Smooth muscle cell (in vitro differentiated cells): ENCODE measurements at regions not wholly inside any gene's neighbourhood (a gene's known extent, or its start where the extent isn't known, plus 50 kb on each side); places are given as distances from the start of the nearest gene placed in this dataset.

ENCODE experiments used
- DNase-seq: peaks from one replicate; lab custom pipeline; 2025; ENCODE audit not compliant: unreplicated experiment; lab: John Stamatoyannopoulos, UW
- H2AFZ ChIP-seq: fragments of 200-600 bp; sonication (generic); 2 replicates; pipeline ENCODE4 v1.6.0; 2016; ENCODE audit warnings: antibody characterized with exemption, low read depth, mild to moderate bottlenecking
- H3F3A ChIP-seq: fragments of 200-600 bp; sonication (generic); 2 replicates; pipeline ENCODE4 v1.6.0; 2017; ENCODE audit warnings: antibody characterized with exemption, low read depth
- H3K27ac ChIP-seq: fragments of 200-600 bp; sonication (generic); 2 replicates; pipeline ENCODE4 v1.5.1; 2016; ENCODE audit warnings: low read depth, mild to moderate bottlenecking
- H3K27me3 ChIP-seq: fragments of 200-600 bp; sonication (generic); 2 replicates; pipeline ENCODE4 v1.6.1; 2016; ENCODE audit warnings: low read depth, mild to moderate bottlenecking
- H3K36me3 ChIP-seq: fragments of 200-600 bp; sonication (generic); 2 replicates; pipeline ENCODE4 v1.5.1; 2016; ENCODE audit warnings: low read depth
- H3K4me1 ChIP-seq: fragments of 200-600 bp; sonication (generic); 2 replicates; pipeline ENCODE4 v1.5.1; 2016; ENCODE audit warnings: low read depth
- H3K4me2 ChIP-seq: fragments of 200-600 bp; sonication (generic); 2 replicates; pipeline ENCODE4 v1.6.0; 2016; ENCODE audit warnings: mild to moderate bottlenecking
- H3K4me3 ChIP-seq: fragments of 200-600 bp; sonication (generic); 2 replicates; pipeline ENCODE4 v1.5.1; 2016; ENCODE audit warnings: mild to moderate bottlenecking
- H3K79me2 ChIP-seq: fragments of 200-600 bp; sonication (generic); 2 replicates; pipeline ENCODE4 v1.6.0; 2016; ENCODE audit warnings: low read depth, mild to moderate bottlenecking
- H3K9ac ChIP-seq: fragments of 200-600 bp; sonication (generic); 2 replicates; pipeline ENCODE4 v1.6.0; 2016; ENCODE audit warnings: low read depth
- H3K9me3 ChIP-seq: fragments of 200-600 bp; sonication (generic); replicated peaks from 2 replicates; pipeline ENCODE4 v1.5.1; 2016; ENCODE audit warnings: low read depth
- H4K20me1 ChIP-seq: fragments of 200-600 bp; sonication (generic); 2 replicates; pipeline ENCODE4 v1.6.0; 2016; ENCODE audit warnings: low read depth
- CTCF ChIP-seq: fragments of 200-600 bp; sonication (generic); IDR thresholded peaks from 2 replicates; pipeline ENCODE4 v1.5.1; 2017; ENCODE audit warnings: borderline replicate concordance, mild to moderate bottlenecking, antibody characterized with exemption; ENCODE audit not compliant: insufficient read depth, poor library complexity, severe bottlenecking
- WGBS: methylation state at CpG from one replicate; pipeline ENCODE4 v1.1.7; 2016; ENCODE audit warnings: low lambda C conversion rate; 5-methylcytosine and 5-hydroxymethylcytosine counted together

GRCh38 chr21:39124681-39125251 is 58.5 kb downstream of the PSMG1 start:
- Histone ChIP-seq H2AFZ (no peak overlapping the region), H3K4me2 (no peak overlapping the region)
- WGBS: 49% methylated on average over 7 of the region's 7 CpGs

GRCh38 chr21:39123375-39123774 is 59.9 kb downstream of the PSMG1 start:
- Histone ChIP-seq H3F3A (no peaks in the 10 kb centered on the region), H3K27me3 (no peaks in the 10 kb centered on the region), H3K9ac (no peak overlapping the region), H3K4me3 (no peak overlapping the region), H3K36me3 (no peaks in the 10 kb centered on the region), H3K9me3 (no peaks in the 10 kb centered on the region), H3K4me2 (no peak overlapping the region), H4K20me1 (no peaks in the 10 kb centered on the region), H3K4me1 (no peaks in the 10 kb centered on the region), H3K27ac (no peak overlapping the region), H3K79me2 (no peaks in the 10 kb centered on the region), H2AFZ (no peak overlapping the region)
- DNase-seq: no peak
- no peak for TF ChIP-seq CTCF

More at GRCh38 chr21:39124681-39125251, 58.5 kb downstream of the PSMG1 start:
- DNase-seq: no peak
- Histone ChIP-seq H3K4me1 (no peaks in the 10 kb centered on the region), H3K79me2 (no peaks in the 10 kb centered on the region), H3K9me3 (no peaks in the 10 kb centered on the region), H3F3A (no peaks in the 10 kb centered on the region), H3K27me3 (no peaks in the 10 kb centered on the region), H3K36me3 (no peaks in the 10 kb centered on the region), H3K27ac (no peak overlapping the region), H3K4me3 (no peak overlapping the region), H3K9ac (no peak overlapping the region), H4K20me1 (no peaks in the 10 kb centered on the region)
- no peak for TF ChIP-seq CTCF

- no peaks in the 10 kb centered on the region for H3K9me3 ChIP-seq
- H3K9ac ChIP-seq: no peak overlapping the region
- 89% methylated on average over 7 of the region's 7 CpGs for WGBS
- no peaks in the 10 kb centered on the region for H4K20me1 ChIP-seq
- H3F3A ChIP-seq: no peaks in the 10 kb centered on the region
- H3K4me1 ChIP-seq: no peaks in the 10 kb centered on the region
- H3K27me3 ChIP-seq: no peaks in the 10 kb centered on the region
- TF ChIP-seq CTCF: no peak
- H3K27ac ChIP-seq: no peak overlapping the region
- no peaks in the 10 kb centered on the region for H3K36me3 ChIP-seq
- H2AFZ ChIP-seq: no peak overlapping the region
- H3K4me2 ChIP-seq: no peak overlapping the region
- H3K79me2 ChIP-seq: no peaks in the 10 kb centered on the region
- no peak for DNase-seq
- no peak overlapping the region for H3K4me3 ChIP-seq
These were observed 61.5 kb downstream of the PSMG1 start for GRCh38 chr21:39121600-39122355.
